GM18861 (cell line): ENCODE measurements at regions not wholly inside any gene's neighbourhood (a gene's known extent, or its start where the extent isn't known, plus 50 kb on each side); places are given as distances from the start of the nearest gene placed in this dataset.
"Not testable (repeated sequence)": the region's sequence is repeated elsewhere in the genome, so short reads cannot be mapped to it uniquely, and the experiment has no call there.

Experiments used
- ATAC-seq: cut with Tn5 transposase; IDR thresholded peaks from one replicate; pipeline ENCODE4 v1.9.1; 2021; ENCODE audit not compliant: unreplicated experiment

GRCh38 chr4:57200799-57201327, 90.7 kb upstream of the IGFBP7 start:
- no peak for ATAC-seq

- ATAC-seq: no peak
Observed at GRCh38 chr4:57199267-57199666, 89.1 kb upstream of the IGFBP7 start.

- no peak for ATAC-seq
Observed at GRCh38 chr4:57195622-57196021, 85.4 kb upstream of the IGFBP7 start.

- no peak for ATAC-seq
Observed at GRCh38 chr4:57194068-57194611, 84.0 kb upstream of the IGFBP7 start.

GRCh38 chr4:57193209-57193810, 83.1 kb upstream of the IGFBP7 start:
- ATAC-seq: no peak

- ATAC-seq: no peak
Observed at GRCh38 chr4:57191523-57192034, 81.4 kb upstream of the IGFBP7 start.

- ATAC-seq: no peak
Observed at GRCh38 chr4:57190601-57191481, 80.7 kb upstream of the IGFBP7 start.

GRCh38 chr4:57187246-57187645, 77.1 kb upstream of the IGFBP7 start:
- ATAC-seq: no peak

GRCh38 chr4:57184378-57185029, 74.3 kb upstream of the IGFBP7 start:
- ATAC-seq: no peak

GRCh38 chr4:57182132-57182874, 72.1 kb upstream of the IGFBP7 start:
- ATAC-seq: no peak

- not testable (repeated sequence) for ATAC-seq
Observed at GRCh38 chr4:57173136-57173535, 63.0 kb upstream of the IGFBP7 start.

- no peak for ATAC-seq
Observed at GRCh38 chr4:57172065-57172464, 61.9 kb upstream of the IGFBP7 start.

GRCh38 chr4:57168982-57169381, 58.8 kb upstream of the IGFBP7 start:
- ATAC-seq: no peak

GRCh38 chr4:57163530-57164459, 53.6 kb upstream of the IGFBP7 start:
- ATAC-seq: peak; percentile 93

GRCh38 chr4:57162499-57163019, 52.4 kb upstream of the IGFBP7 start:
- ATAC-seq: no peak
